NCI-H187 (cell line): ENCODE measurements at regions not wholly inside any gene's neighbourhood (a gene's known extent, or its start where the extent isn't known, plus 50 kb on each side); places are given as distances from the start of the nearest gene placed in this dataset.
"Not testable (repeated sequence)": the region's sequence is repeated elsewhere in the genome, so short reads cannot be mapped to it uniquely, and the experiment has no call there.

Experiments
- DNase-seq, 2 experiments: peaks; one replicate each; lab custom pipeline; 2025; lab: John Stamatoyannopoulos, UW

DNA sequence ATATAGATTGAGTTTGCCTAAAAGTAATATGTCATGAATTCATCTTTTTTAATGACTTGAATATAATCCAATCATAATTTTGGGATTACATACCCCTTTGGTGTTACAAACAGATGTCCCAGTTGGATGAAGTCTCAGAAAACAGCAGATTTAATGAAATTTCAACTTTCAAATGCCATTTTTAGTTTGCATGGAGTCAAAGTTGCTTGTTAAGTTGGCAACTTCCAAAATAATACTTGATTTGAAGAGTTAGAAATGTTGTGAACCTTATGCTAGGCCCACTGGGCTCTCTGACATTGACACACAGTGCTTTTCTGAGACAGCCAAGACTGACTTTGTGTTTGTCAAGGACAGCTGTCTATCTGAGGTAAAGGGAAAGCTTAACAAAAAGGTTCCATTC lies 248.1 kb downstream of the KIF20B start:
- no peak for DNase-seq

- no peak for DNase-seq
Observed at GRCh38 chr10:89952325-89952724, 250.9 kb downstream of the KIF20B start.

DNA sequence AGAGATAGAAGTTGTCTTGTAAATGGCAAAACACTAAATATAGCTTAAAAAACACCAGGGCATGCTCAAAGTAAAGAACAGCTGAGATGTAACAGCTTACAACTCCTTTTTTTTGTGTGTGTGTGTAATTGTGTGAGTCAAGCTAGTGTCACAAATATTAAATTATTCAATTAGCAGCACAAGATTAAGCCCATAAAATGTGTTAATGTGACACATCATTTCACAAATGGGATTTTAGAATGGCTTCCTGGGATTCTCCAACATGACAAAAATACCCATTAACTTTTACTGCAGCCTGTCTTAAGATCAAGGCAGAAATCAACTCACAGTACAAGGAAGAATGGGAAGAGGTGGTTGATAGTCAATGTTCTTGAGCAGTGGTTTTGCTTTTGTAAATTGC lies 251.4 kb downstream of the KIF20B start:
- DNase-seq, result no peak

DNA sequence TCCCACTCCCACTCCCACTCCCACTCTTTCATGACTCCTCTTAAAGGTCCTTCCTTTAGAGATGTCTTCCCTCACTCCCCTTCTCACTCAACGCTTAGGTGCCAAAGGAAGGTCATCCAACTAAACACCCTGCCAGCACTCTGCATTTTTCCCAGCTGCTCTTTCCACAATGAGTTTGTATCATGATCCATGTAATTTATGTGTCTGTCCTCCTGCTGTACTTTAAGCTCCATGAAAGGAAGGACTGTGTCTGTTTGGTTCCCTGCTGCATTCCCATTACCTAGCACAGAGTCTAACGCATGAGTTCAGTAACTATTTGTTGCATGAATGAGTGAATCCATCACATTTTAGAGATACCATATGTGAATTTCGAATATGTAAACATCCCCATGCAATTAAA lies 252.7 kb downstream of the KIF20B start:
- DNase-seq, result no peak

DNA sequence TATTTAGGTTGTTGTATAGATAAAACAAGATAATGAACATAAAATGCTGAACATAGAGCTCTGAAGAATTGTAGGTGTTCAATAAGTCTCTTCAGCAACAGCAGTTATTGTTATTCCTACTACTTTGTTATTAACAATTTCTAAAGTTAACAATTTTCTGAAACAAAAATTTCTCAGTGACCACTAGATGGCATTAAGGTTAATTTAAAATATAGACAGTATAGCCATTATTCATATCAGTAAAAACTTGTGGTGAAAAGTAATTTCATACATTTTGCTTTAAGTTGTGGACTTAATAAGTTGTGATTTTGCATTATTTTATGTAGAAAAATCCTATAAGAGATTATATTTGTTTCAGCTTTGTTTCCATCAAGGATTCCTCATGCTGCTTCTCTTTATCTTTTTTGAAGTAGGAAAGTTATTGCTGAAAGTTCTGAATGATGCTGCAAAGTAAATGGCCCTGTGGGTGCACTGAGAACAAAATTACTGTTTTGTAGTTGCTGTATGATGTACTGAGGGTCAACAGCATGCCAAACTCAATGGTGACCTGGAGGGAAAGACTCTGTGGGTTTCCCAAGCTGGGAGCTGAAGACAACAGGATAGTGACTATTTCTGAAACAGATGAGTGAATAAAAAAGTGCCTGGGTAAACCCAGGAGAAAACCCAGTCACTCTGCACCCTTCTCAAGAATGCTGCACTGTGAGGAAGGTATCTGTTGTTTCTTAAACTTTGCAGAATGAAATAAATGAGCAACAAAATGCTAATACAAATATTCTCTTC lies 253.6 kb downstream of the KIF20B start:
- DNase-seq, result no peak

GRCh38 chr10:89959433-89960110 lies 258.2 kb downstream of the KIF20B start:
- no peak for DNase-seq

DNA sequence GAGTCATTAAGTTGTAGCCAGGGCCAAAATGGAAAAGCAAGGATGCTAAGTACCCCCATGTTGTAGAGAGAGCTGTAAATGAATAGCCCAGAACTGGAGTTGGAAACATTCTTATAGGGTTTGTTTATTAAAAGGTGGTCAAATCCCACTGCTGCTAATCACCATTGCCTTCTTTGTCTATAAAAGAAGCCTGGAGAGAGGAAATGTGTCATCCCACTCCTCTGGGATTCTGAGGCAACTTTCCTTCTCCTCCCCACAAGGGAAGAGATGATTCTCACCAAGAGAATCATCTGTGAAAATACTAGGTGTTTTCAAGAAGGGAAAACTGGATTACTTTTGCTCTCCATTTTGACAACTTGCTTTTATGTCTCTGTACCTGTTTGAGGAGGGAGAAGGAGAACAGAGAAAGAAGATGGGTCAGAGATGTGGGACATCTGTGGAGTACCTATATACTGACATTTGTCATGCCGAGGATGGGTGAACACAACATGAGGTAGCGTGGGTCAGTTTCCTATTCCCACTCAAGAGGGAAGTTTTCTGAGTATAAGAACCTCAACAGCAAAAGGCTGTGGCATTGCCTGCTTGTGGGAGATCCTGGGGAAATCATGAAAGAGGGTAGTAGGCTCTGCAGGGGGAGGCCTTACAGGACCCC lies 262.2 kb downstream of the KIF20B start:
- no peak for DNase-seq

DNA sequence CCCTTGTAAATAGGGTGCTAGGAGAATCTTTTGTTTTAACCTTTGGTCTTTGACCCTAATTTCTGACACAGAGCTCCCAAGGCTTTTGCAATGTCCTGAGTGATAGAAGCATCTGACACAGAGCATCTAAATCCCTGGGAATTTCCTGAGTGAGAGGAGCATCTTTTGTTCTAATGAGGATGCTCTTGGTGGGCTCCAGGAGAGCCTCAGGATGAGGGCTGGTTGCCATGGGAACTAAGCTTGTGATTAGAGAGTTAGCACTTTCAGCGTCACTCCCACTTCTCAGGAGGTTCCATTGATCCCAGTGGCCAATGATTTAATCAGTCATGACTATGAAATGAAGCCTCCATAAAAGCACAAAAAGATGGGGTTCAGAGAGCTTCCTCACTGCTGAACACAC lies 264.8 kb downstream of the KIF20B start:
- DNase-seq, result no peak

- no peak for DNase-seq
Observed at GRCh38 chr10:89973326-89973725, 271.9 kb downstream of the KIF20B start.

DNA sequence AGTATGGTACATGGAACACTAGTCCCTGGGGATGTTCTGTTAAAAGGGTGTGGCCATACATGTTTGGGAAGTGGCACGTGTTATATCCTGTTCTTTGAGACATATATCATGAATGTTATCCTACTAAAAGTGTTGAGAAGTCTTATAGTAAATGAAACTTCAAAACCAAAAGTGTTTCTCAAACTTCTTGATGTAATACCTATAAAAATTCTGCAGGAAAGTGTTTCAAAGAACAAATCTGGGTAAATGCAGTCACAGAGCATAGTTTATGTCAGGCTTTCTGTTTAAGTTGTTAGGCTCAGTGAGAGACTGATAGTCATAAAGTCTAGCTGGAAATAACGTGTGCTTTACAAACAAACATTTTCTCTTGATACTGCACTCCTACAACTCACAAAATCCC lies 273.7 kb downstream of the KIF20B start:
- no peak for DNase-seq

DNA sequence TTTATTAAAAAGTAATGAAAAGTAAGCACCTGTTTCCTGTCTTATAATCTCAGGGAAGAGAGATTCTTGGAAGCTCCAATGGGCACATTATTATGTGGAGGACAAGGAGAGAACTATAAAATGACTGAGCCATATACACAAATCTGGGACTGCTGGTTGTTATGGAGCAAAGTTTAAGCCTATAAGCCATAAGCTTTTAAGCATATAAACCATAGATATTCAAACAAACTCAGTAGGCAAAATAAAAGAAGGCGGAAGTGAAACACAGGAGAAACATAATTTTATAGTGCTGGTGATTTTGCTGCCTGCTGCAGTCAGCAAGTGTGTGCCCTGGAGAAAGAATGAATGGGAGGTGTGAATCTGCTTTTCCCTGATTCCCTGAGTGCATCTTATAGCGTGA lies 274.4 kb downstream of the KIF20B start:
- no peak for DNase-seq

DNA sequence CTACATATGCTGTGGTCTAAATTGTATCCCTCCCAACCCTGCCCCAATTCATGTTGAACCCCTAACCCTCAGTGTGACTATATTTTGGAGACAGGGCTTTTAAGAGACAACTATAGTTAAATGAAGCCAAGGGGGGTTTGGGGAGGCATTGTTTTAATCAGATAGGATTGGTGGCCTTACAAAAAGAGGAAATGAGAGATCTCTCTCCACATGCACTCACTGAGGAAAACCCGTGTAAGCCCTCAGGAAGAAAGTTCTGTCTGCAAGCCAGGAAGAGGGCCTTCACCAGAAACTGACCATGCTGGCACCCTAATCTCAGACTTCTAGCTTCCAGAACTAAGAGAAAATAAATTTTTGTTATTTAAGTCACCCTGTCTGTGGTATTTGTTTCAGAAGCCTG lies 276.7 kb downstream of the KIF20B start:
- DNase-seq, result no peak

- DNase-seq, result no peak
Observed at GRCh38 chr10:89979726-89980125, 278.3 kb downstream of the KIF20B start.

DNA sequence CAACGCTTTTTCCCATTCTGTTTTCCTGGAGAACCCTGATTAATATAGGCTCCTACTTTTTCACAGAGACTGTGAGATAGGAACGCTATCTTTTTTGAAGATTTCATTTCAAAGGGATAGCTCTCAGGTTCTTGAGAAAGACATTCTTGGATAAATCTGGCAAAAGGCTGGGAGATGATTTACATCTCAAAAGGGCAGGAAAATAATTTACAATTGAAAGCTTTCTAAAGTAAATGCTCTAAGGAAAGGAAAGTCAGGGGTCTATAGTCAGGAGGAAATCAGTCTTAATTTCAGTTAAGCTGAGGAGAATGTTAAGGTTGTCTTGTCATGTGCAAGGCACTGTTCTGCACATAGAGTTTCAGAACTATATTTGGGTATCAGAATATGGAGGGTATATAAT lies 278.8 kb downstream of the KIF20B start:
- DNase-seq, result no peak

DNA sequence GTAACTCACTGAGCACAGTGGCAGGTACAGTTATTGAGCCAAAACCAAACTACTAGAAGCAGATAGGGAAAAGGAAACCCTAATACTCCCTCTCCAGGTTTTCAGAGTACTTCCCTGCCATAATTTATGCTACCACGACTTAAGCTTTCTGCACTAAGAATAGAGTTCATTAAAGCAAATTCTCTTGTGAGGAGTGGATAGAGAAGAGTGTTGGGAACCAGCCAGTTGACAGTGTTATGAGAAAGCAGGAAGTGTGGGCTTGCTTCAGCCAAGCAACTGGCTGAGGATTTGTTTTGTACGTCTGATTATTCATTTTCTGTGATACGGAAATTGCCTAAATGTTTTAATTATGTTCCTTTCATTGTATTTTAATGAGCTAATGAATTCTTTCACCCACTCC lies 280.5 kb downstream of the KIF20B start:
- DNase-seq, result no peak

DNA sequence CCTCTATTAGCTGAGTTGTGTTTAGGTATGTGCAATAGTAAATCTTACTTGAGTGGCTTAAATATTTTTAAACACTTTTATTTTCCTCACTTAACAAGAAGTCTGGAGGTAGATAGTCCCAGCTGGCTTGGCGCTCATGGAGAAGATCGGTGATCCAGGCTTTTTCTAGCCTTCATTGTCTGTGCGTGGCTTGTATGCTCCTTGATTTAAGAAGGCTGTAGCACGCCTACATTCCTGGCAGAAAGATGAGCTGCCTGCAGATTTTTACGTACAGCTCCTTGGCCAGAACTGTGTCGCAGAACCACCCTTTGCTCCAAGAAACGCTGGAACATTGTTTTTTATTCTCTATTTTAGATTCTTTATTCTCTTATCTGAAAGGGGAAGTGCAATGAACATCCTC lies 284.1 kb downstream of the KIF20B start:
- DNase-seq, result no peak

DNA sequence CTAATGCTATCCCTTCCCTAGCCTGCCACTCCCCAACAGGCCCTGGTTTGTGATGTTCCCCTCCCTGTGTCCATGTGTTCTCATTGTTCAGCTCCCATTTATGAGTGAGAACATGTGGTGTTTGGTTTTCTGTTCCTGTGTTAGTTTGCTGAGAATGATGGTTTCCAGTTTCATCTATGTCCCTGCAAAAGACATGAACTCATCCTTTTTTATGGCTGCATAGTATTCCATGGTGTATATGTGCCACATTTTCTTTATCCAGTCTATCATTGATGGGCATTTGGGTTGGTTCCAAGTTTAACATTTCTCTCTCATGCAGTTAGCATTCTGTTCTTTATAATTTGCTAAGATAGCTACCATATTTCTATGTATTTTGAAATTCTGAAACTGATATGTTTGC lies 287.0 kb downstream of the KIF20B start:
- DNase-seq, result not testable (repeated sequence)

GRCh38 chr10:89992575-89992974 lies 291.2 kb downstream of the KIF20B start:
- DNase-seq, result no peak

DNA sequence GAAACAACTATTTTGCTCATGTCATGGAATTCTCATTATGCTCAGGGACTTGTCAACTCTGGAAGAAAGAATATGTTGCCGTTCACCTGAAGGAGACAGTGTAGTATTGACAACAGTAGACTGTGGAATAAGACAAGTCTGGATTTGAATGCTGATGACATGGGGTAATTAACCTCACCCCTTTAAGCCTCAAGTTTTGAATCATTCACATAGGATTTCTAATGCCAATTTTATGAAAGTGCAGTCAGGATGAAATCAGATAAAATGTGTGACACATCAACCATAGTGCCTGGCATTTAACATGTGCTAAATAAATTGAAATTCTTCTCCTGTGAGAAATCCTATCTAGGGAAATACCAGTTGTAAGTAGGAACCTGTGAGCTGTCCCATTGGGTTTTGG lies 305.8 kb downstream of the KIF20B start:
- DNase-seq, result no peak

GRCh38 chr10:90011281-90011680 lies 309.9 kb downstream of the KIF20B start:
- DNase-seq, result not testable (repeated sequence)

DNA sequence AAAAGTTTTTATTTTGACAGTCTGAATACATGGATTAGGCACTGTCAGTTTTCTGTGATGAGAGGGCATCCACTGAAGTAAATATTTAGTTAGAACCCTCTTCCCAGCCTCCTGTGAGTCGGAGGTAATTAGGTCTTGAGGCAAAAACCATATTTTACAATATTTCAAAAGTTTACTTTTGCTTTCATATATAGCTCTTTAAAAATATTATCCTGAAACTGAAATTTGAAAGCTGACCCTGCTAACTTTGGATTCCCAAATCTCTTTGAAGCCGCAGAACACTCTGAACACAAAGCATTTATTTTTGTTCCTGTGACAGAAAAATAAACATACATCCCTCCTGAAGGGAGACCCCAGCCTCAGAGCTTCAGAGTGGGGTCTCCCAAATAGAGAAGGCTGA lies 317.4 kb downstream of the KIF20B start:
- no peak for DNase-seq

DNA sequence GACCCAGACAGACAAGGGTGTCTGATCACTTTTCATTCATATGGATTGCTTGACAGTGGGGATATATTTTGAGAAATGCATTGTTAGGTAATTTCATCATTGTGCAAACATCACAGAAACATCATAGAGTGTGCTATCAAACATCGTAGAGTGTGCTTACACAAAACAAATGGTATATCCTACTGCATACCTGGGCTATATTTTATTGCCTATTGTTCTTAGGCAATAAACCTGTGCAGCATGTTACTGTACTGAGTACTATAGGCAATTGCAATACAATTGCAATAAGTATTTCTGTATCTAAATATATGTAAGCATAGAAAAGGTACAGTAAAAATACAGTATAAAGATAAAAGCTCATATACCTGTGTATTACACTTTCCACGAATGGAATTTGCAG lies 319.1 kb downstream of the KIF20B start:
- no peak for DNase-seq

DNA sequence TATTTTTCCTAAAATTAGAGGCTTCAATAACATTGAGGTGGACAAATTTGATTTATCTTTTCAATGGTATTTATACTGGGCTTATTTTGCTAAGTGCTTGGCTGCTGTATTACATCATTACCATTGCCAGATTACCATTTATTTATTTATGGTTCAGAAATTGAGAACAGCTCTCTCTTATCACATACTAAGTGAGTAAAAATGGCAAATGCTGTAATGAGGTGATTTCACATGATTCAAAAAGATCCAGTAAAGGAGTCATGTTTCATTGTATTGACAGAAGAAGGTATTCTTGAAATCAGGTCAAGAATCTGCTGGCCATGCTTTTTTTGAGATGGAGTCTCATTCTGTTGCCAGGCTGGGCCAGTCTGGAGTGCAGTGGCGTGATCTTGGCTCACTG lies 322.6 kb downstream of the KIF20B start:
- no peak for DNase-seq
